ENCODE measurements at regions not wholly inside any gene's neighbourhood (a gene's known extent, or its start where the extent isn't known, plus 50 kb on each side); places are given as distances from the start of the nearest gene placed in this dataset.
"Not testable (repeated sequence)": the region's sequence is repeated elsewhere in the genome, so short reads cannot be mapped to it uniquely, and the experiment has no call there.

DNA sequence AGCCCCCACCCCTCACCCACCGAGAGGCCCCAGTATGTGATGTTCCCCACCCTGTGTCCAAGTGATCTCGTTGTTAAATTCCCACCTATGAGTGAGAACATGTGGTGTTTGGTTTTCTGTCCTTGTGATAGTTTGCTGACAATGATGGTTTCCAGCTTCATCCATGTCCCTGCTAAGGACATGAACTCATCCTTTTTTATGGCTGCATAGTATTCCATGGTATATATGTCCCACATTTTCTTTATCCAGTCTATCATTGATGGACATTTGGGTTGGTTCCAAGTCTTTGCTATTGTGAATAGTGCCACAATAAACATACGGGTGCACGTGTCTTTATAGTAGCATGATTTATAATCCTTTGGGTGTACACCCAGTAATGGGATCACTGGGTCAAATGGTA lies 79.2 kb downstream of the PXDC1 start:
- DNase-seq (ENCODE audit: extremely low read depth in 1 of 2, low read depth in 1 of 2), result not testable (repeated sequence)

DNA sequence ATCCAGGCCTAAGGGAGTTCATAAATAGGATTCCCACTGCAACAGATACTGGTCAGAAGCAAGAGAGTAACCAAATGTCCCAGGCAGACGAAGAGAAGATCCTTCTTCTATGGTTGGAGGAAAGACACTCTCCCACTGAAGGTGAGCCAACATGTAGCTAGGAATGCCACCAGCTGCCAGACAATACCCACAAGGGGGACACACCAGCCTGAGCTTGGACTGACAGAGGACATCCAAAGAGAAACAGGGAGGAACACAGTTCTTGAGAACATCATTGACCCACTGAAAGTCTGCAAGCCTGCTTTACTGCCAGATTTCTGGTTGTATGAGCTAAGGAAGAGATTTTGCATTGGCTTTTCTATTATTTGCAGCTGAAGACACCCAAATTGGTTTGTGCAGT lies 80.1 kb downstream of the PXDC1 start:
- no peak for DNase-seq (ENCODE audit: extremely low read depth in 1 of 2, low read depth in 1 of 2)

DNA sequence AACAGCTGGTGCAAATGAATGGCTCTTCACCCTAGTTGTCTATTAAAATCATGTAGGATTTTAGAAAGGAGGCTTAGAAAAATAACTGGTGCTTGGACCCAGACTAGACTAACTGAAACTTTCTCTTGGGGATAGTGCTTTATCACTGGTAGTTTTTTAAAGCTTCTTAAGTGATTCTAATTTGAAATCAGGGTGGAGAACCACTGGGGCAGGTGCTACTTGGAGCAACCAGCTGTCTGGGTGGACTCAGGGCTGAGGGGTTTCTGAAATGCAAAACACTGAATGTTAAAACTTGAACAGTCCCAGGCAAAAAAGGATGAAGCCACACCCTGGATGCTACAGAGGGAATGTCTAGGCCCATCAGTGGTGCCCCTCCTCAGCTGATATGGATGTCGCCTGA lies 81.2 kb downstream of the PXDC1 start:
- no peak for DNase-seq (ENCODE audit: extremely low read depth in 1 of 2, low read depth in 1 of 2)

DNA sequence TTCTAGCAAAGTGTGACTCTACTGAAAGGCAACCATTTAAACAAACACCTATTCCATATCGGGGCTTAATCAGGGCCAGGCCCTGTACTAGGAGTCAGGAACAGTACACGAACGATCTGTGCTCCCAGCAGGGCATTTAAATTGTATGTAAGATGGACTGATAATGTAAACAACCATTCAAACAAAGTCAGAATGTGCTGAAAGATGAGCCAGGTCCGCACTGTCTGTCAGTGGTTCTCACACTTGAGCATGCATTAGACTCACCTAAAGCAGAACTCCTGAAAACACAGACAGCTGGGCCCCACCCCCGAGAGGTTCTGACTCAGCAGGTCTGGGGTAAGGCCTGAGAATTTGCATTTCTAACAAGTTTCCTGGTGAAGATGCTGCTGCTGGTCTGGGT lies 81.6 kb downstream of the PXDC1 start:
- no peak for DNase-seq (ENCODE audit: extremely low read depth in 1 of 2, low read depth in 1 of 2)

DNA sequence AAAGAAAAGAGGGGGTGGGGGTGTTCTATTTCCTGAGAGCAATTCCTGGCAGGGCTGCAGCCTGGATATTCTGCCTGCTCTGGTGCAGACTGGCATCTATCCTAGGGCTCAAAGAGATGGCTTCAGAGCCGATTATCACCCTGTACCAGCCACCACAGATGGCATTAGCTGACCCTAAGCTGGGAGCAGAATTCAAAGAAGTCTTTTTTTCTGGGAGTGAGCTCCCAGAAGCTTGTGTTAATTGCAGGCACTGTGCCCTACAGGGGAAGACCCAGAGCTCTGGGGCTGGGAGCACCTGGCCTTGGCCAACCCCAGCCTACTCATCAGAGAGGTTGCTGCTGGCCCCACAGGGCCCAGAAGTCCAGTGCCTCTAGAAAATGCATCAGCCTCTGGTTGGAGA lies 85.9 kb downstream of the PXDC1 start:
- DNase-seq (ENCODE audit: extremely low read depth in 1 of 2, low read depth in 1 of 2), result no peak

DNA sequence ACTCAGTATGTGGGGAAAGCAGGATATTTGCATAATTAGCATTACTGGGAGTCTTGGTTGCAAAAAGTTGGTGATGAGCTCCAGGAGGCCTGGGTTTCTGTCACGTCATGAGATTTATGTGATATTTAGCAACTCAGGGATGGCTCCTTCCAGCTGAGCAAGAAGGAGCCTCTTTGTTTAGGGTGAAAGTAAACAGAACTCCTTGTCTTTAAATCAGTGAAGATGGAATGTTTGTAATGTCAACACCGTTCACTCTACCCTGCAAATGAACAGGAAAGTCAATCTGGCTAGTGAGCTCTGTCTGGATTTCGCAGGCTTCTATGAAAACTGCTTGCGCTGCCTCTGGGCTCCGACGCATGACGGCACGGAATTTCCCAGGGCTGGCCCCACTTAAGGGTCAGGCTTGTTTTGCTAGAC lies 86.9 kb downstream of the PXDC1 start:
- DNase-seq (ENCODE audit: extremely low read depth in 1 of 2, low read depth in 1 of 2), result no peak

DNA sequence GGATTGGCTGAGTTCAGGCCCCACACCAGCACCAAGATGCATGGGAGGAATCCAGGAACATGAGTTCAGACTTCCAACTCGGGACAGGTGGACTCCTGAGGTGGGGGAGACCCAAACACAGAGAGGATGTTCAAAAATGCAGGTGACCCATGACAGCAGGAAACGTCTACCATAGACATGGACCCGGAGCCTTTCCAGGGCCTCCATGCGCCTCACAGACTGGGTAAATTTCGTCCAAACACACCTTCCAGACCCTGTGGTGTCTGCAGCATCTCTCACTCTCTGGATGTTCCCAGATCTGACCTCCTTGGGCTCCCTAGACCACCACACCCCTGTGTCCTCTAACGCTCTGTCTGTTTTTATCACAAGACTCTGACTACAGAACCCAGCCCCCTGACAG lies 87.7 kb downstream of the PXDC1 start:
- no peak for DNase-seq (ENCODE audit: extremely low read depth in 1 of 2, low read depth in 1 of 2)

DNA sequence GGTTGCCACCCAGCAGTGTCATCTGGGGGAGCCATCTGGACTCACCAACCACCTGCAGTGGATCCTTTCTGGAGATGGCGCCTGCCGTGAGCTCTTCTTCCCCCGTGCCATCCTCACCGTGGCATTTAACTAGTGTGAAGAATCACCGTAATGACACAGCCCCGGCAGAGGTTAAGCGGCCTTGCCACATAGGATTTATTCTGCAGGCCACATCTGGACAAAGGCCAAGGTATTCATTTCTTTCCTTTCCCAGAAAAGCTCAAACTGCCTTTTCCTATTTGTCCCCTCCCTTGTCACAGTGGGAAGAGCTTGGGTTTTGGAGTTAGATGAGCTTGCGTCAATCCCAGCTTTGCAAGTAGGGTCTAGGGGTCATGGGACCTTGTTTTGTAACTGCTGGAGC lies 88.4 kb downstream of the PXDC1 start:
- DNase-seq (ENCODE audit: extremely low read depth in 1 of 2, low read depth in 1 of 2), result no peak

DNA sequence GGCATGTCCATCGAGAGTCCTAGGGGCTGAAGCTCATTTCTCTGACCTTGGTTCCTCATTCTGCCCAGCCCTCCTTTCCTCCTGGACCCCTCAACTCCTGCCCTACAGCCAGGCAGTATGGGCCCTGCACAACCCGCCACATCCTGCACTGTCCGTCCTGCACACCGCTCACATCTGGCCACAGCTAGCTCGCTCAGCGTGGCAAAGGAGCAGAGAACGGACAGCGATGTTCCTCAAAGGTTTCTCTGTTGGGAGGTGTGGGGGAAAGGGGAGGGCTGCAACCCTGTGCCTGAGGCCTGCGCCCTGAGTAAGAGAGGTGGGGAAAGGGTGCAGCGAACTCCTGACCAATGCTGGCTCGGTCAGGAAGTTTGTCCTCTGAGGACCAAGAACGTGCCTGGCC lies 90.1 kb downstream of the PXDC1 start:
- no peak for DNase-seq (ENCODE audit: extremely low read depth in 1 of 2, low read depth in 1 of 2)

DNA sequence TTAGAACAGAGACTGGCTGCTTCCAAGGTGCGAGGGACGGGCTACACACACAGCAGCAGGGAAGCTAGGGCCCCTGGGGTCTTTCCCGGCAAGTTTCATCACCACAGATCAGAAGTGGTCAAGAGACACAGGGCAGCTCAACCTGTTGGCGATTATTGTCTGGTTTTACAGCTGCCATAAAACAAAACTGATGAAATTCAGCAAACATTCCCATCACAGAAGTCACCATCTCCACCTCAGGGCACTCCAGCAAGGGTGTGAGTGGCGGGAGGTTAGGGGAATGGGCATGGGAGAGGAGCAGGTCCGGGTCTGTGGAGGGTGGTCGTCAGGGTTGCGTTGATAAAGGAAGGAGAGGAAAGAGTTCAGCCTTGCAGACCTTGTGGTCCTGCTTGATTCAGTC lies 91.0 kb downstream of the PXDC1 start:
- DNase-seq (ENCODE audit: extremely low read depth in 1 of 2, low read depth in 1 of 2), result no peak

DNA sequence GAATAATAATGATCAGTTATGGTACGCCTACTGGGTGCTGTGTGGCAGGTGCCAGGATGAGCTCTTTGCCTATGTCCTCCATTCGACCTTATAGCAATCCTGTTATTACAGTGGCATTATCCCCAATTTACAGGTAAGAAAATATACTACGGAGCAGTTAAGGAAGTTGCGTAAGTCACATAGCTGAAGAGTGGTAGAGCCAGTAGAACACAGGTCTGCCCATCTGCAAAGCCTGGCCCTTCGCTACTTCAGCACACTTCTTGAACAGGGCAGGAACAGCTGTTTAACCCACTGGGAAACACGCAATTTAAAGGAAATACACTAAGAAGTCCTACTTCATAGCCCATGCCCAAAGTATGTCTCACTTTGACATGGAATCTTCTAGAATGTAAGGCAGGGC lies 91.8 kb downstream of the PXDC1 start:
- DNase-seq (ENCODE audit: extremely low read depth in 1 of 2, low read depth in 1 of 2), result no peak

DNA sequence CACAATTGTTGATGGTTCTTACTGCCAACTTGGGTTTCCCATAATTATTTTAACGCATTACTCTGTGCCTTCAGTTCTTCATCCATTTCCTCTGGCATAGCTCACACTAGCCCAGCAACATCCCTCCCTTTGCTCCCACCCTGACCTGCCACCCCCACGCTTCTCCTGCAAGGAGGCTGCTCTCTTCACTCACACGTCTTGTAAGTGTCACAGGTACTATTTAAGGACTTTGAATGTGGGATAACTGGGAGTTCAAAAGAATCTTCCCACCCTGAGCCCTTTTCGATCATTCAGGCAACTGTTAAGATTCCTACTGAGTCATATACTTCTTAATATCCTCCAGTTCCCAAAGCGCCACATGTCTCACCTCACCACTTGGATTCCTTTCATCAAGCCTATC lies 95.4 kb downstream of the PXDC1 start:
- no peak for DNase-seq (ENCODE audit: extremely low read depth in 1 of 2, low read depth in 1 of 2)

DNA sequence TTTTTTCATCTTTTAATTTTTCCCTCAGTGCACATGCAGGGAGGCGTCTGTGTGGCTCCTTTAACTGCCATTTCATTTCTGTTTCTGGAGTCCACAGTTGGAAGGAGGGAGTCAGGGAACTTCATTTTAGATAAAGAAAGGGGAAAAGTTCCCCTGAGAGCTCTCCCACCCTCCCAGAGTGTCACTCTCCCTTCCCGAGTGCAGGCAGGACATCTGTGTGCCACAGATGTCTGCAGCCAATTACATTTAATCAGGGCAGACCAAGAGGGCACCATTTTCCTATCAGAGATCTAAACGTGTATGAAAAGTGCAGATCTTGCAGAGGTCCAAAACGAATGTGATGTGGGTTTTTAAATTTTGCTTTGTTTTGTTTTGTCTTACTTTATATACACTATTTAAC lies 96.6 kb downstream of the PXDC1 start:
- DNase-seq (ENCODE audit: extremely low read depth in 1 of 2, low read depth in 1 of 2), result no peak

DNA sequence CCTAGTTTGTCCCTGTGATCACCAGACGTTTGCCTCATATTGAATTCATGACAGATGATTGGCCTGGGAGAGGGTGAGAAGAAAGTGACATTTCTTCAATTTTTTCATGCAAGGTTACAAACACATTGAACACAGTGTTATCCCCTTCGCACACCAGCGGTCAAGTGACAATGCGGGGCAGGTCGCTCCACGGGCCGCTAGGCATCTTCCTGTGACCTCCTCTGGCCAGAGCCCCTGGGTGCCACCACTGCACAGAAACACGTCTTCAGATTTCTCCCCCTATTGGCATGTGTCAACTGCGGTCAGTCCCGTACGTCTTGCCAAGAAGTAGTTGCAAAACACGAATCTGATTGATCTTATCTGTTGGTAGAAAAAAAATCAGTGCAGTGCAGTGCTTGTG lies 97.1 kb downstream of the PXDC1 start:
- no peak for DNase-seq (ENCODE audit: extremely low read depth in 1 of 2, low read depth in 1 of 2)

DNA sequence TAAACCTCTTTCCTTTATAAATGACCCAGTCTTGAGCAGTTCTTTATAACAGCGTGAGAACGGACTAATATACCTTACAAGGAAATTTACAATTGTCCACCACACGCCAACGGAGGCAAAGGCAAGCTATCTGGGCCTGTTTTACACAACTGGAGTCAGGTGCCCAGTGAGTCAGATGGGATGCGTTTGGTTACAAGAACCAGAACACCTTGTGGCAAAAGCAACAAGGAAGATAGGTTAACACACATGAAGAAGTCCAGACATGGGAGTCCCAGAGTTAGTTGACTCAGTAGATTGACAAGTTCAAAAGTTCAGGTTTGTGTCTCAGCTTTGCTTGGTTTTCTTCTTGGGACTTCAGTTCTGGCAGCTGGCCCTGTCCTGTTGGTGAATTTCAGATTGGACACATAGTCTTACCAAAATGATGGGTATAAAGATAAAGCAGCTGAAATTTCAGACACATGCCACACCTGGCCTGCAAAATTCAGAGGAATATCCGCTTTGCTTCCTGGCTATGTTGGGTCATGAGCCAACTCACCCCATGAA lies 97.9 kb downstream of the PXDC1 start:
- DNase-seq (ENCODE audit: extremely low read depth in 1 of 2, low read depth in 1 of 2), result no peak

DNA sequence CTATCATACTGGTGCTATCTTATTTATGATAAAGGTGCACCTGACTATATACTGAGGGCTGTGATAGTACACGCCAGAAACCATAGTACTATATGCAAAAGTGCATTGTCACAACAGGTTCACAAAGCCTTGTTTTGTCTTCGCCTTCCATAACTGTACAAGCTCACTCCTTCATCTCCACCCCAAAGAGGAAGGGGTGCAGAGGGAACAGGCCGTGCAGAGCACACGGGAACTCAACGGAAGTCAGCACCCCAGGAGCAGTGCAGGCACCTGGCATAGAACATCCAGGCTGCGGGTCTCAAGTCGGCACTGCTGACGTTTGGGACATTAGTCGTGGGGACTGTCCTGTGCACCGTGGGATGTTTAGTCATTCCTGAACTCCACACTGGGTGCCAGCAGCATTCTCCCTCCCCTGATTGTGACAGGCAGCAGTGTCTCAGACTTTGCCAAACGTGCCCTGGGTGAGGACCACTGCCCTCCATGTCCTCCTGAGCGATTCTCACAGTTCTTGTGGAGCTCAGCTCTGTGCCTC lies 99.7 kb downstream of the PXDC1 start:
- no peak for DNase-seq (ENCODE audit: extremely low read depth in 1 of 2, low read depth in 1 of 2)

DNA sequence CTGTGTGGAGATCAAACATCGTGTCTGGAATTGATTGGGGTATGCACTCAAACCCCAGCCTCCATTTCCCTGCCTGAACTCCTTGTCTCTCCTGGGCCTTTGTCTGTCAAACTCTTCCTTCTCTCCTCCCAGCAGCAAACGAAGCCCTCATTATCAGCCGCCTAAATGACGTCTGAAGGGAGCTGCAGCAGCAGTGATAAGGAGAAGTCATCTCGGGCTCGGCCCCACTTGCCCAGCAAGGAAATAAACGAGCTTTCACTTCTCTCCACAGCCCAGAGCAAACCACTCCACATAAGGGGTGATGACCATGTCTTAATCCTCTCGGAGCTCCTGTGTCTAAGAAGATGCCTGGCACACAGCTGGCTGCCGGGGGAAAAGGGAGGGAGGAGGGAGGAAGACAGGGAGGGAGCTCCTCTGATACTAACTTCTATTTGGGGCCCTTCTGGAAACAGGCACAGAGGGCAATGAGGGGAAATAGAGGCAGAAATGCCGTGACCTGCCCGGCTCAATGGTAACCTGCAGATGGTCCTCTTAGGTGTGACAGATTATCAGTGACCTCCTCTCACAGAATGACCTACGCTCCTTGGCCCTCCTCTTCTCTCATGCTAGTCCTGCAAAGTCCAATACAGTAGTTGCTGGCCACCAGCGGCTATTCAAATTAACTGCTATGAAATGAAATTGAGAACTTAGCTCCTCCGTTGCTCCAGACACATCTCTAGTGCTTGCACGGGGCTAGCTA lies 100.4 kb downstream of the PXDC1 start:
- DNase-seq (ENCODE audit: extremely low read depth in 1 of 2, low read depth in 1 of 2), result no peak

DNA sequence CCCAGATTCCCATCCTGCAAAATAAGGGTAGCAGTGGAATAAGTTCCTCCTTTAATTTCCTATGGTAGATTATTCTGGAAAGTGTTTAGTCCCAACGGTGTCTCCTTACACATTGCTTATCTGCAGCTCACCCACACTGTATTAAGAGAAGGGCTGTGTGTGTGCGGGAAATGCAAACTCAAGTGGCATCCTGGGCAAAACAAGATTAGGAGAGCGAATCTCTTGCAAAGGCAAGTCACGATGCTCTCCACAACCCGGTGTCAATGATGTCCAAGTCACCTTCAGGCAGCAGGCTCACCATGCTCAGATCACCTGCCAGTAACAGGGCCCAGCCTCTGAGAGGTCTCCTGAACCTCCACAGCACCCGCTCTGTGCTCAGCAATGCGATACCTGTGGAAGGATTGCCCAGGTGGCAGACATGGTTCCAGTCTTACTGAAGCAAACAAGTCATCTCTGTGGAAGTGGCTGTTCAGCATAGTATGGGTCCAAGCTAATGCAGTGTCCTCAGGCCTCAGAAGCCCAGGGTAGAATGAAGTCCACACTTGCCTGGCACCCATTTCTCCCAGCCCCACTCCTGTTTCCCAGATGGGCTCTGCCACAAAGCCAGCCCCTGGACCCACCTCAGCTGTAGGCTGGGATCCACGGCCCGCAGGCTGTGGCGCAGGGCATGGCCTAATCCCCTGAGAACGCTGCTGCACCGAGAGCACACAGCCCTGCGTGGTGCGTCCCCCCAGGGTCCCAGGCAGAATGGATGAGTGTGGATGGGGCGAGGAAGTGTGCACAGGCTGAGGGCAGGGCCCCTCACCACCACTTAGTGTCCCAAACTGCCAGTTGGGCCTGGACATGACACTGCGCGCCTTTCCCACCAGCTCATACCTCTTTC lies 101.2 kb downstream of the PXDC1 start:
- no peak for DNase-seq (ENCODE audit: extremely low read depth in 1 of 2, low read depth in 1 of 2)

DNA sequence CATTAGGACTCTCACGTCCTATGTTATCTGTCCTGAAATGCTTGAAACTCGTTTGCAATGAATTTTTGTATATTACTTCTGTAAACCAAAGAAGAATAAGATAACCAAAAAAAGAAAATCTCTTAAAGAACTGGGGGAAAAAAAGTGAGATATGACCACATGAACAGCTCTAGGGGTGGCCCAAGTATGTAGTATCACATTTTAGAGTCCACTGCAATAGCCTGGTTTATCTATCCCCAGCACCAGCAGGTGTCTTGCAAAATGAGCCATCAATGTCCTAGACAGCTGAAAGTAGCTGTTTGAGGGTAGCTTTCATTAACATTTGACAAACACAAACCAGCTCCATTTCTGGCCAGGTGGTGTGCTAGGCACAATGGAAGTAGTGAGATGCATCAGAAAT lies 102.8 kb downstream of the PXDC1 start:
- no peak for DNase-seq (ENCODE audit: extremely low read depth in 1 of 2, low read depth in 1 of 2)

DNA sequence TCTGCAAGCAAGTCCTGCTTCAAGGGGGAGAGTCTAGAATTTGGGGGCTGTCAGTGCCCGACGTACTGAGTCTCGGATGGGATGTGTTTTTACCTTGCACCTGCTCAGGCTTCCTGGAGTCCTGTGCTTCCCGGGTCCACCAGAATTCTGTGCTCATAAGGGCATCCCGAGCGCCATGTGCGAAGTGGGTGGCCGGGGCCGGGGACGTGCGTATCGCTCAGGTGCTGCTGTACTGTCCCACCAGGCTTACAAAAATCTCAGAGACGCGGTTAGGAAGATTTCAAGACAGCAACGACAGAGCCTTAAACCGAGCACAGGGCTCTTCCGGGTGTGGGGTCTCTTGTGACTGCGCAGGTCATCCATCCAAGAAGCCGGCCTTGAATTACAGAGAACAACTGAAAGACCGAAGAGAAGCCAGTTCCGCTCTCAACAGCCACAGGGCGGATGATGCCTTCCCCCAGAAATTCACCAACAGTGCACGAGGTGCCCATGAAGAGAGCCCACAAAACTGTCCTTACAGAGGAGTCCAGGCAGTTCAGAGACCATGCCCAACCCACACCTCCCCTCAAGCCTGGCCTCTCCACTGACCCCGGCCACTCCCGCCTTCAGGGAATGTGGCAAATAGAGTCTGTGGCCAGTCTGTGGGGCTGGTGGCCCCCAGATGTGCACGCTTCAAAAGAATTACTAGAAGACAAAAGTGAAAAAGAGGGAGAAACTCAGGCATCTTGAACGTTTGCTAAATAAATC lies 104.7 kb downstream of the PXDC1 start:
- no peak for DNase-seq (ENCODE audit: extremely low read depth in 1 of 2, low read depth in 1 of 2)

DNA sequence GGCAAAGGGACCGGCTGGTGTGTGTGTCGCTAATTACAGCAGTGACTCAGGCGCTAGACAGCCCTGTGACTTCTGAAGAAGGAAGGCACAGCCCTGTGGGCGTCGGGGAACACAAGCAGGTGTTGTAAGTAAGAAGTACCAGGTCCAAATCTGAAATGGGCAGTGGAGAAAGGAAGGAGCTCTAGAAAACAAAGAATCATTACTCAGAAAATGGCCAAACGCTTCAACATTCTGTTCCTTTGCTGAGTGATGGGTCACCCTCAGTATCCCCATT lies 106.8 kb downstream of the PXDC1 start:
- DNase-seq (ENCODE audit: extremely low read depth in 1 of 2, low read depth in 1 of 2), result no peak

Measured in stimulated activated CD8-positive, alpha-beta memory T cell treated with anti-CD3 and anti-CD28 coated beads, Interleukin-7, amount 100 ng/mL, for 48 hours (primary cell).